Chondrocyte (in vitro differentiated cells): ENCODE measurements at regions not wholly inside any gene's neighbourhood (a gene's known extent, or its start where the extent isn't known, plus 50 kb on each side); places are given as distances from the start of the nearest gene placed in this dataset.

ENCODE experiments used
- DNase-seq: peaks from one replicate; pipeline ENCODE4 v3.0.0; 2021; ENCODE audit warnings: mixed read lengths, low spot score
- H3K27ac Mint-ChIP-seq: one replicate; pipeline ENCODE4 v1.8.0; 2021; ENCODE audit warnings: mild to moderate bottlenecking, moderate library complexity, mixed read lengths; ENCODE audit not compliant: unreplicated experiment
- H3K27me3 Mint-ChIP-seq: 2 replicates; pipeline ENCODE4 v1.8.0; 2021; ENCODE audit warnings: low read depth, mixed read lengths
- H3K36me3 Mint-ChIP-seq: 2 replicates; pipeline ENCODE4 v1.8.0; 2021; ENCODE audit warnings: low read depth, mixed read lengths
- H3K4me1 Mint-ChIP-seq: 2 replicates; pipeline ENCODE4 v1.8.0; 2021; ENCODE audit warnings: low read depth, mild to moderate bottlenecking, mixed read lengths
- H3K4me3 Mint-ChIP-seq: one replicate; pipeline ENCODE4 v1.8.0; 2021; ENCODE audit warnings: mild to moderate bottlenecking, moderate library complexity, mixed read lengths; ENCODE audit not compliant: unreplicated experiment
- H3K9me3 Mint-ChIP-seq: 2 replicates; pipeline ENCODE4 v1.8.0; 2021; ENCODE audit warnings: low read depth, mixed read lengths
- CTCF ChIP-seq: fragments of 200-600 bp; sonication (generic); IDR thresholded peaks from 2 replicates; pipeline ENCODE4 v1.5.0; 2021; ENCODE audit warnings: antibody characterized with exemption, mild to moderate bottlenecking, moderate library complexity

- Mint-ChIP-seq H3K4me3 (no peak overlapping the region), H3K27me3 (no peaks in the 10 kb centered on the region), H3K4me1 (peaks cover 23% of the 10 kb centered on the region), H3K36me3 (no peaks in the 10 kb centered on the region), H3K27ac (no peak overlapping the region), H3K9me3 (peaks cover 3% of the 10 kb centered on the region)
- no peak for TF ChIP-seq CTCF
- DNase-seq = no peak
Measured at GRCh38 chr4:186775902-186776301, 52.2 kb upstream of the FAT1 start.

- DNase-seq = no peak
- Mint-ChIP-seq H3K27ac (no peak overlapping the region), H3K9me3 (no peaks in the 10 kb centered on the region), H3K36me3 (no peaks in the 10 kb centered on the region), H3K27me3 (no peaks in the 10 kb centered on the region), H3K4me1 (peaks cover 23% of the 10 kb centered on the region), H3K4me3 (no peak overlapping the region)
- TF ChIP-seq CTCF = no peak
Measured at GRCh38 chr4:186778134-186778533, 54.5 kb upstream of the FAT1 start.

GRCh38 chr4:186780291-186781031 is 56.8 kb upstream of the FAT1 start:
- peaks cover 22% of the 10 kb centered on the region for H3K4me1 Mint-ChIP-seq
- no peaks in the 10 kb centered on the region for H3K9me3 Mint-ChIP-seq
- no peaks in the 10 kb centered on the region for H3K27me3 Mint-ChIP-seq
- TF ChIP-seq CTCF = no peak
- H3K36me3 Mint-ChIP-seq = no peaks in the 10 kb centered on the region
- no peak for DNase-seq
- no peak overlapping the region for H3K27ac Mint-ChIP-seq
- H3K4me3 Mint-ChIP-seq = no peak overlapping the region

GRCh38 chr4:186781032-186781917 is 57.6 kb upstream of the FAT1 start:
- Mint-ChIP-seq H3K36me3 (no peaks in the 10 kb centered on the region), H3K27me3 (no peaks in the 10 kb centered on the region), H3K4me3 (no peak overlapping the region), H3K9me3 (no peaks in the 10 kb centered on the region), H3K27ac (peak overlapping the region; percentile 68), H3K4me1 (peaks cover 17% of the 10 kb centered on the region)
- TF ChIP-seq CTCF = no peak
- no peak for DNase-seq

- no peak for TF ChIP-seq CTCF
- Mint-ChIP-seq H3K4me3 (no peak overlapping the region), H3K27ac (no peak overlapping the region), H3K4me1 (peaks cover 17% of the 10 kb centered on the region), H3K27me3 (no peaks in the 10 kb centered on the region), H3K36me3 (no peaks in the 10 kb centered on the region), H3K9me3 (no peaks in the 10 kb centered on the region)
- DNase-seq = no peak
Measured at GRCh38 chr4:186782302-186782701, 58.6 kb upstream of the FAT1 start.
